ENCODE measurements at regions not wholly inside any gene's neighbourhood (a gene's known extent, or its start where the extent isn't known, plus 50 kb on each side); places are given as distances from the start of the nearest gene placed in this dataset.

GRCh38 chr4:56118055-56118454 is 169.3 kb downstream of the CEP135 start:
- no peak for TF ChIP-seq POLR2AphosphoS5 (IDR thresholded peaks at IDR 0.05; ENCODE audit: low read depth, low read length)
- no peak for TF ChIP-seq CTCF (IDR thresholded peaks at IDR 0.05 in 2 of 3, conservative IDR thresholded peaks at IDR 0.05 in 1 of 3; ENCODE audit: borderline replicate concordance in 1 of 3, insufficient read depth in 1 of 3, low read depth in 2 of 3, low read length in 2 of 3)
- TF ChIP-seq SP1 (IDR thresholded peaks at IDR 0.05; ENCODE audit: low read depth): no peak
- no peak for TF ChIP-seq YY1 (IDR thresholded peaks at IDR 0.05; ENCODE audit: extremely low read depth, insufficient replicate concordance, low read depth, low read length)
- TF ChIP-seq RAD21 (IDR thresholded peaks at IDR 0.05; ENCODE audit: low read depth): no peak
- no peak for TF ChIP-seq ZFX (IDR thresholded peaks at IDR 0.05)
- TF ChIP-seq MAX (IDR thresholded peaks at IDR 0.05): no peak
- no peak for TF ChIP-seq CEBPB (IDR thresholded peaks at IDR 0.05; ENCODE audit: low read depth)
- TF ChIP-seq ATF3 (IDR thresholded peaks at IDR 0.05): no peak
- TF ChIP-seq SRF (IDR thresholded peaks at IDR 0.05; ENCODE audit: low read depth): no peak

Measured in HCT116 (cell line).